Nephron (organoid): ENCODE measurements at regions not wholly inside any gene's neighbourhood (a gene's known extent, or its start where the extent isn't known, plus 50 kb on each side); places are given as distances from the start of the nearest gene placed in this dataset.
"Not testable (repeated sequence)": the region's sequence is repeated elsewhere in the genome, so short reads cannot be mapped to it uniquely, and the experiment has no call there.

Experiments used
- H3K27ac Mint-ChIP-seq, 3 experiments: 2 replicates each; pipeline ENCODE4 v1.8.0; 2020; ENCODE audit warnings: mixed read lengths in 3 of 3, mild to moderate bottlenecking in 2 of 3, moderate library complexity in 1 of 3
- H3K27me3 Mint-ChIP-seq: 2 replicates; pipeline ENCODE4 v1.8.0; 2021; ENCODE audit warnings: low read depth, mild to moderate bottlenecking, moderate library complexity, mixed read lengths
- H3K36me3 Mint-ChIP-seq: 2 replicates; pipeline ENCODE4 v1.8.0; 2020; ENCODE audit warnings: low read depth, mixed read lengths
- H3K4me1 Mint-ChIP-seq: 2 replicates; pipeline ENCODE4 v1.8.0; 2020; ENCODE audit warnings: mixed read lengths
- H3K4me3 Mint-ChIP-seq, 3 experiments: 2 replicates each; pipeline ENCODE4 v1.8.0; 2020; ENCODE audit warnings: mild to moderate bottlenecking in 3 of 3, mixed read lengths in 3 of 3, moderate library complexity in 2 of 3
- H3K9me3 Mint-ChIP-seq: 2 replicates; pipeline ENCODE4 v1.8.0; 2020; ENCODE audit warnings: mixed read lengths
- TF ChIP-seq, protein P1 (sequence below), 3 experiments: fragments of 200-600 bp; sonication (generic); IDR thresholded peaks; one replicate each; pipeline ENCODE4 v1.5.0; 2021; ENCODE audit warnings: antibody characterized with exemption in 3 of 3; ENCODE audit not compliant: unreplicated experiment in 3 of 3

DNA sequence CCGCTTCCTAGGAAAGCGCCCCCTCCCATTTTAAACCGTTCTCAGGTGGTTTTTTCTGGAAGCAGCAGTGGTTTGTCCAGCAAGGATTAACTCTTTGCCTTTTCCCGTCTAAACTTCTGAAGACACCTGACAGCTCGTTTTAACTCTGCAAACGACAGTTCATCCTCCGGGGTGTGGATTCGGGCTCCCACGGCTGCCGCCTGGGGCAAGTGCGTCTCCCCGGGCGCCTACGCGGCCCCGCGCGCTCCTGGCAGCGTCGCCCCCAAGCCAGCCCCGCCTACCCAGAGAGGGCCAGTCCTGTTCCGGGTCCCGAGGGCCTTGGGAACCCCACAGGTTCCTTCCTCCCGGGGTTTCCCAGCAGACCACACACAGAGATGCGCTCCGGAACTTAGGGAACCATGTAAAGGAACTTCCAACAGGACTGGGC is 54.4 kb downstream of the PRR18 start:
- H3K27me3 Mint-ChIP-seq = peaks cover 71% of the 10 kb centered on the region
- no peaks in the 10 kb centered on the region for H3K4me1 Mint-ChIP-seq
- H3K4me3 Mint-ChIP-seq = peak overlapping the region; percentile 63 to 82 (median 70)
- TF ChIP-seq, protein P1, sequence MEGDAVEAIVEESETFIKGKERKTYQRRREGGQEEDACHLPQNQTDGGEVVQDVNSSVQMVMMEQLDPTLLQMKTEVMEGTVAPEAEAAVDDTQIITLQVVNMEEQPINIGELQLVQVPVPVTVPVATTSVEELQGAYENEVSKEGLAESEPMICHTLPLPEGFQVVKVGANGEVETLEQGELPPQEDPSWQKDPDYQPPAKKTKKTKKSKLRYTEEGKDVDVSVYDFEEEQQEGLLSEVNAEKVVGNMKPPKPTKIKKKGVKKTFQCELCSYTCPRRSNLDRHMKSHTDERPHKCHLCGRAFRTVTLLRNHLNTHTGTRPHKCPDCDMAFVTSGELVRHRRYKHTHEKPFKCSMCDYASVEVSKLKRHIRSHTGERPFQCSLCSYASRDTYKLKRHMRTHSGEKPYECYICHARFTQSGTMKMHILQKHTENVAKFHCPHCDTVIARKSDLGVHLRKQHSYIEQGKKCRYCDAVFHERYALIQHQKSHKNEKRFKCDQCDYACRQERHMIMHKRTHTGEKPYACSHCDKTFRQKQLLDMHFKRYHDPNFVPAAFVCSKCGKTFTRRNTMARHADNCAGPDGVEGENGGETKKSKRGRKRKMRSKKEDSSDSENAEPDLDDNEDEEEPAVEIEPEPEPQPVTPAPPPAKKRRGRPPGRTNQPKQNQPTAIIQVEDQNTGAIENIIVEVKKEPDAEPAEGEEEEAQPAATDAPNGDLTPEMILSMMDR (IDR thresholded peaks at IDR 0.05; ENCODE audit: unreplicated experiment in 3 of 3) = no peak
- no peaks in the 10 kb centered on the region for H3K36me3 Mint-ChIP-seq
- H3K27ac Mint-ChIP-seq = no peak overlapping the region
- no peaks in the 10 kb centered on the region for H3K9me3 Mint-ChIP-seq

GRCh38 chr6:166253281-166253681 is 54.9 kb downstream of the PRR18 start:
- H3K27me3 Mint-ChIP-seq = peaks cover 69% of the 10 kb centered on the region
- no peaks in the 10 kb centered on the region for H3K36me3 Mint-ChIP-seq
- H3K4me1 Mint-ChIP-seq = no peaks in the 10 kb centered on the region
- peak overlapping the region; percentile 80 to 82 (median 82) for H3K4me3 Mint-ChIP-seq
- TF ChIP-seq, protein P1 (IDR thresholded peaks at IDR 0.05; ENCODE audit: unreplicated experiment in 3 of 3) = no peak
- no peaks in the 10 kb centered on the region for H3K9me3 Mint-ChIP-seq
- no peak overlapping the region for H3K27ac Mint-ChIP-seq

- no peak overlapping the region for H3K27ac Mint-ChIP-seq
- H3K27me3 Mint-ChIP-seq = peaks cover 62% of the 10 kb centered on the region
- H3K4me3 Mint-ChIP-seq = no peak overlapping the region
- H3K36me3 Mint-ChIP-seq = no peaks in the 10 kb centered on the region
- no peaks in the 10 kb centered on the region for H3K4me1 Mint-ChIP-seq
- TF ChIP-seq, protein P1 (IDR thresholded peaks at IDR 0.05; ENCODE audit: unreplicated experiment in 3 of 3) = no peak
- no peaks in the 10 kb centered on the region for H3K9me3 Mint-ChIP-seq
Measured at GRCh38 chr6:166252601-166253000, 55.6 kb downstream of the PRR18 start.

DNA sequence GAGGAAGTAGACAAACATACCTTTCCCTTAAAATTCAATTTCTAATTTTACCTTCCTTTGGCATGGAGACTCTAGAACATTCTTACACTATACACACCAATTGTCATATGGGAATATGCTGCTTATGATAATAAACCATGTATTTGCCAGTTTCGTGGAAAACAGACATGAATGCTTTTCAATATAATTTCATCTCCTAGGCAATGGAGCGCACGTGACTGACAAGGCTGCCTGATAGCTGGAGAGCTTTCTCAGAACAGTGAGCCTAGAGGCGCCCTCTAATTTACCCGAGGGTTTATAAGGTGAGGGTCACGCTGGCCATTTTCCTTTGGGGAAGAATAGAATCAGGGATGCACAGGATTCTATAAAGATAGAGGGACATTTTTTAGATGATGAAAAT is 56.5 kb downstream of the PRR18 start:
- TF ChIP-seq, protein P1 (IDR thresholded peaks at IDR 0.05; ENCODE audit: unreplicated experiment in 3 of 3) = no peak
- Mint-ChIP-seq H3K27me3 (peaks cover 53% of the 10 kb centered on the region), H3K36me3 (no peaks in the 10 kb centered on the region), H3K9me3 (no peaks in the 10 kb centered on the region), H3K4me1 (no peaks in the 10 kb centered on the region), H3K27ac (no peak overlapping the region), H3K4me3 (peak overlapping the region; percentile 53 to 63 (median 59))

- TF ChIP-seq, protein P1 (IDR thresholded peaks at IDR 0.05; ENCODE audit: unreplicated experiment in 3 of 3) = no peak
- Mint-ChIP-seq H3K27ac (no peak overlapping the region), H3K9me3 (no peaks in the 10 kb centered on the region), H3K27me3 (peaks cover 52% of the 10 kb centered on the region), H3K36me3 (no peaks in the 10 kb centered on the region), H3K4me3 (peak overlapping the region in 1 of 3 experiments; percentile 59), H3K4me1 (no peaks in the 10 kb centered on the region)
Measured at GRCh38 chr6:166251211-166251610, 57.0 kb downstream of the PRR18 start.

DNA sequence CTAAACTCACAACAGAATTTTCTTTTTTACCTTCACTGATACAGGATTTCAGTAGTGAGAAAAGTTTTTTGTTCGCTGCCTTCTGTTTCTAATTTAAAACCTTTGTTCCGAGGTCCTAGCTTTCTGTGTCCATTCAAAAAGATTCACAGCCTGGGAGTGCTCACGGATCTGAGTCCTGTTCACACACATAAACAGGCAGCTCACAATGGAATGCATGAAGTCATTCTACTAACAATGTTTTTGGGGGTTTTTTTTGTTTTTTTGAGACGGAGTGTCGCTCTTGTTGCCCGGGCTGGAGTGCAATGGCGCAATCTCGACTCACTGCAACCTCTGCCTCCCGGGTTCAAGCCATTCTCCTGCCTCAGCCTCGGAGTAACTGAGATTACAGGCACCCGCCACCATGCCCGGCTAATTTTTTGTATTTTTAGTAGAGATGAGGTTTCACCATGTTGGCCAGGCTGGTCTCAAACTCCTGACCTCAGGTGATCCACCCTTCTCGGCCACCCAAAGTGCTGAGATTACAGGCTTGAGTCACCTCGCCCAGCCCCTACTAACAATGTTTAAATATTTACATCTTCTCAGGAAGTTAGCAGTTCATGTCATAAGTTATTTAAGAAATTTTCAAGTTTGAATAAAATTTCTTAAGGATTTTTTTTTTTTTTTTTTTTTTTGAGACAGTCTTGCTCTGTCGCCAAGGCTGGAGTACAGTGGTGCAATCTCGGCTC is 59.0 kb downstream of the PRR18 start:
- not testable (repeated sequence) for H3K9me3 Mint-ChIP-seq, H3K4me1 Mint-ChIP-seq, H3K4me3 Mint-ChIP-seq, H3K27ac Mint-ChIP-seq, H3K36me3 Mint-ChIP-seq
- H3K27me3 Mint-ChIP-seq = peaks cover 48% of the 10 kb centered on the region
